Neural cell (in vitro differentiated cells): ENCODE measurements at regions not wholly inside any gene's neighbourhood (a gene's known extent, or its start where the extent isn't known, plus 50 kb on each side); places are given as distances from the start of the nearest gene placed in this dataset.

ENCODE experiments used
- H2AFZ ChIP-seq: fragments of 200-600, 300-800 bp; sonication (generic), shearing (Covaris generic); 2 replicates; pipeline ENCODE4 v1.6.0; 2014; ENCODE audit warnings: low read depth, mild to moderate bottlenecking, antibody characterized with exemption, low read length, moderate library complexity
- H3F3A ChIP-seq: fragments of 200-600 bp; shearing (Covaris generic); 2 replicates; pipeline ENCODE4 v1.6.1; 2016; ENCODE audit warnings: mild to moderate bottlenecking, moderate library complexity, mixed read lengths, antibody characterized with exemption, low read length; ENCODE audit not compliant: insufficient read depth, poor library complexity, severe bottlenecking
- H3K27ac ChIP-seq: fragments of 200-600, 300-800 bp; sonication (generic), shearing (Covaris generic); 2 replicates; pipeline ENCODE4 v1.5.1; 2014; ENCODE audit warnings: mild to moderate bottlenecking, low read length, moderate library complexity
- H3K27me3 ChIP-seq: fragments of 300-800, 200-600 bp; sonication (generic), shearing (Covaris generic); 2 replicates; pipeline ENCODE4 v1.6.0; 2014; ENCODE audit warnings: mild to moderate bottlenecking, low read depth, low read length, moderate library complexity; ENCODE audit not compliant: insufficient read depth
- H3K36me3 ChIP-seq: fragments of 300-800, 200-600 bp; sonication (generic), shearing (Covaris generic); 2 replicates; pipeline ENCODE4 v1.5.1; 2014; ENCODE audit warnings: mild to moderate bottlenecking, antibody characterized with exemption, low read length, moderate library complexity; ENCODE audit not compliant: insufficient read depth
- H3K4me2 ChIP-seq: fragments of 300-800, 200-600 bp; sonication (generic), shearing (Covaris generic); 2 replicates; pipeline ENCODE4 v1.6.0; 2014; ENCODE audit warnings: mild to moderate bottlenecking, low read length
- H3K4me3 ChIP-seq: fragments of 300-800, 200-600 bp; sonication (generic), shearing (Covaris generic); 2 replicates; pipeline ENCODE4 v1.5.1; 2014; ENCODE audit warnings: mild to moderate bottlenecking, low read length, moderate library complexity
- H3K79me2 ChIP-seq: fragments of 200-600 bp; shearing (Covaris generic); replicated peaks from 2 replicates; pipeline ENCODE4 v1.6.0; 2014; ENCODE audit warnings: mild to moderate bottlenecking, low read length, moderate library complexity; ENCODE audit not compliant: insufficient read depth
- H3K9ac ChIP-seq: fragments of 300-800, 200-600 bp; sonication (generic), shearing (Covaris generic); 2 replicates; pipeline ENCODE4 v1.6.1; 2016; ENCODE audit warnings: mild to moderate bottlenecking, low read length, mixed read lengths
- H3K9me2 ChIP-seq: fragments of 200-600 bp; shearing (Covaris generic); 2 replicates; pipeline ENCODE4 v1.6.1; 2016; ENCODE audit warnings: mild to moderate bottlenecking, low read length, mixed read lengths; ENCODE audit not compliant: insufficient read depth
- H3K9me3 ChIP-seq: fragments of 200-600, 300-800 bp; sonication (generic), shearing (Covaris generic); 2 replicates; pipeline ENCODE4 v1.6.1; 2016; ENCODE audit warnings: mild to moderate bottlenecking, mixed run types, low read length, moderate library complexity, mixed read lengths
- H4K20me1 ChIP-seq: fragments of 200-600 bp; shearing (Covaris generic); 2 replicates; pipeline ENCODE4 v1.6.1; 2016; ENCODE audit warnings: mild to moderate bottlenecking, mixed run types; ENCODE audit not compliant: insufficient read depth
- EP300 ChIP-seq: fragments of 450-650 bp; conservative IDR thresholded peaks from 2 replicates; pipeline ENCODE4 v1.6.1; 2014; ENCODE audit warnings: antibody characterized with exemption, mild to moderate bottlenecking, moderate library complexity; ENCODE audit not compliant: poor library complexity, severe bottlenecking
- EZH2 ChIP-seq: fragments of 200-600, 300-800 bp; shearing (Covaris generic), sonication (generic); IDR thresholded peaks from 2 replicates; pipeline ENCODE4 v1.6.1; 2014; ENCODE audit warnings: antibody characterized with exemption, low read length, borderline replicate concordance, mild to moderate bottlenecking; ENCODE audit not compliant: insufficient read depth, poor library complexity, severe bottlenecking
- MXI1 ChIP-seq: fragments of 450-650 bp; conservative IDR thresholded peaks from 2 replicates; pipeline ENCODE4 v1.6.1; 2014; ENCODE audit warnings: antibody characterized with exemption, mild to moderate bottlenecking; ENCODE audit not compliant: poor library complexity, severe bottlenecking
- POLR2AphosphoS5 ChIP-seq: IDR thresholded peaks from 2 replicates; pipeline ENCODE4 v1.6.1; 2012
- RAD21 ChIP-seq: fragments of 450-650 bp; conservative IDR thresholded peaks from 2 replicates; pipeline ENCODE4 v1.6.1; 2014; ENCODE audit warnings: antibody characterized with exemption, mild to moderate bottlenecking, moderate library complexity
- SMC3 ChIP-seq: fragments of 450-650 bp; conservative IDR thresholded peaks from 2 replicates; pipeline ENCODE4 v1.6.1; 2014; ENCODE audit warnings: antibody characterized with exemption, mild to moderate bottlenecking, moderate library complexity; ENCODE audit not compliant: poor library complexity
- TAF1 ChIP-seq: IDR thresholded peaks from 2 replicates; pipeline ENCODE4 v1.6.1; 2012; ENCODE audit warnings: low read depth
- TF ChIP-seq, protein P1 (sequence below): fragments of 450-650 bp; IDR thresholded peaks from 2 replicates; pipeline ENCODE4 v1.5.1; 2014; ENCODE audit warnings: antibody characterized with exemption, mild to moderate bottlenecking, moderate library complexity; ENCODE audit not compliant: poor library complexity, severe bottlenecking
- TF ChIP-seq, protein P2 (sequence below): IDR thresholded peaks from 2 replicates; pipeline ENCODE4 v1.6.1; 2012; ENCODE audit warnings: borderline replicate concordance

DNA sequence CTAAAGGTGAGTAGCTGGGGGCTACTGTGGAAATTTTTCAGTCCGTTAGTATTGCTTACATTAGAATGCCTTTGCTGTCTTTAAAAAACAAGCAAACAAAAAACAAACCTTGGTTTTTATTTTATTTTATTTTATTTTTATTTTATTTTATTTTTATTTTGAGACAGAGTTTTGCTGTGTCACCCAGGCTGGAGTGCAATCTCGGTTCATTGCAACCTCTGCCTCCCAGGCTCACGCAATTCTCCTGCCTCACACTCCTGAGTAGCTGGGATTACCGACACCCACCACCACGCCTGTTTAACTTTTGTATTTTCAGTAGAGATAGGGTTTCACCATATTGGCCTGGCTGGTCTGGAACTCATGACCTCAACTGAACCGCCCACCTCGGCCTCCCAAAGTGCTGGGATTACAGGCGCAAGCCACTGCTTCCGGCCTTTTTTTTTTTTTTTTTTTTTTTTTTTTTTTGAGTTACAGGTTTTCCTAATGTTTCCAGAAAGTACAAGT, 732.6 kb downstream of the KCNJ3 start:
- H2AFZ ChIP-seq = no peak overlapping the region
- H3K79me2 ChIP-seq = no peaks in the 10 kb centered on the region
- TF ChIP-seq RAD21 (no peak), EZH2 (no peak), SMC3 (no peak), EP300 (no peak), TAF1 (no peak)
- H3F3A ChIP-seq = no peaks in the 10 kb centered on the region
- no peaks in the 10 kb centered on the region for H4K20me1 ChIP-seq
- H3K27me3 ChIP-seq = no peaks in the 10 kb centered on the region
- no peaks in the 10 kb centered on the region for H3K9me2 ChIP-seq
- H3K36me3 ChIP-seq = no peaks in the 10 kb centered on the region
- H3K9ac ChIP-seq = no peak overlapping the region
- no peak overlapping the region for H3K27ac ChIP-seq
- H3K4me3 ChIP-seq = no peak overlapping the region
- H3K9me3 ChIP-seq = no peaks in the 10 kb centered on the region
- no peak overlapping the region for H3K4me2 ChIP-seq

DNA sequence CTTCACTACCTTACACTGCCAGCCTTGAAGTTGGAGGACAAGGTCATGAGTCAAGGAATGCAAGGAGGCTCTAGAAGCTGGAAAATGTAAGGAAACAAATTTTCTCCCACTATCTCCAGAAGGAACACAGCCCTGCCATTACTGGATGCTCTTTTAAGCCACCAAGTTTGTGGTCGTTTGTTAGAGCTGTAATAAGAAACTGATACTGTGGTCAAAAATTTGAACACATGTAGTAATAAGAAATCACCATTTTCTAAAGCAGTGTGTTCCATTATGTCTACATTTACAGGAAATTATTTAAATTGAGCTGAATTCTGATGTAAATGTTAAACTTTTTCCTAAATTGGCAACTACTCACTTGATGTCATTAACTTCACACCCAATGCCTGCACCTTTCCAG, 729.0 kb downstream of the KCNJ3 start:
- TF ChIP-seq, protein P1, sequence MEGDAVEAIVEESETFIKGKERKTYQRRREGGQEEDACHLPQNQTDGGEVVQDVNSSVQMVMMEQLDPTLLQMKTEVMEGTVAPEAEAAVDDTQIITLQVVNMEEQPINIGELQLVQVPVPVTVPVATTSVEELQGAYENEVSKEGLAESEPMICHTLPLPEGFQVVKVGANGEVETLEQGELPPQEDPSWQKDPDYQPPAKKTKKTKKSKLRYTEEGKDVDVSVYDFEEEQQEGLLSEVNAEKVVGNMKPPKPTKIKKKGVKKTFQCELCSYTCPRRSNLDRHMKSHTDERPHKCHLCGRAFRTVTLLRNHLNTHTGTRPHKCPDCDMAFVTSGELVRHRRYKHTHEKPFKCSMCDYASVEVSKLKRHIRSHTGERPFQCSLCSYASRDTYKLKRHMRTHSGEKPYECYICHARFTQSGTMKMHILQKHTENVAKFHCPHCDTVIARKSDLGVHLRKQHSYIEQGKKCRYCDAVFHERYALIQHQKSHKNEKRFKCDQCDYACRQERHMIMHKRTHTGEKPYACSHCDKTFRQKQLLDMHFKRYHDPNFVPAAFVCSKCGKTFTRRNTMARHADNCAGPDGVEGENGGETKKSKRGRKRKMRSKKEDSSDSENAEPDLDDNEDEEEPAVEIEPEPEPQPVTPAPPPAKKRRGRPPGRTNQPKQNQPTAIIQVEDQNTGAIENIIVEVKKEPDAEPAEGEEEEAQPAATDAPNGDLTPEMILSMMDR = no peak
- no peak for TF ChIP-seq RAD21
- no peak for TF ChIP-seq SMC3
- no peak for TF ChIP-seq EP300
- TF ChIP-seq EZH2 = no peak
- no peak for TF ChIP-seq TAF1
- TF ChIP-seq, protein P2, sequence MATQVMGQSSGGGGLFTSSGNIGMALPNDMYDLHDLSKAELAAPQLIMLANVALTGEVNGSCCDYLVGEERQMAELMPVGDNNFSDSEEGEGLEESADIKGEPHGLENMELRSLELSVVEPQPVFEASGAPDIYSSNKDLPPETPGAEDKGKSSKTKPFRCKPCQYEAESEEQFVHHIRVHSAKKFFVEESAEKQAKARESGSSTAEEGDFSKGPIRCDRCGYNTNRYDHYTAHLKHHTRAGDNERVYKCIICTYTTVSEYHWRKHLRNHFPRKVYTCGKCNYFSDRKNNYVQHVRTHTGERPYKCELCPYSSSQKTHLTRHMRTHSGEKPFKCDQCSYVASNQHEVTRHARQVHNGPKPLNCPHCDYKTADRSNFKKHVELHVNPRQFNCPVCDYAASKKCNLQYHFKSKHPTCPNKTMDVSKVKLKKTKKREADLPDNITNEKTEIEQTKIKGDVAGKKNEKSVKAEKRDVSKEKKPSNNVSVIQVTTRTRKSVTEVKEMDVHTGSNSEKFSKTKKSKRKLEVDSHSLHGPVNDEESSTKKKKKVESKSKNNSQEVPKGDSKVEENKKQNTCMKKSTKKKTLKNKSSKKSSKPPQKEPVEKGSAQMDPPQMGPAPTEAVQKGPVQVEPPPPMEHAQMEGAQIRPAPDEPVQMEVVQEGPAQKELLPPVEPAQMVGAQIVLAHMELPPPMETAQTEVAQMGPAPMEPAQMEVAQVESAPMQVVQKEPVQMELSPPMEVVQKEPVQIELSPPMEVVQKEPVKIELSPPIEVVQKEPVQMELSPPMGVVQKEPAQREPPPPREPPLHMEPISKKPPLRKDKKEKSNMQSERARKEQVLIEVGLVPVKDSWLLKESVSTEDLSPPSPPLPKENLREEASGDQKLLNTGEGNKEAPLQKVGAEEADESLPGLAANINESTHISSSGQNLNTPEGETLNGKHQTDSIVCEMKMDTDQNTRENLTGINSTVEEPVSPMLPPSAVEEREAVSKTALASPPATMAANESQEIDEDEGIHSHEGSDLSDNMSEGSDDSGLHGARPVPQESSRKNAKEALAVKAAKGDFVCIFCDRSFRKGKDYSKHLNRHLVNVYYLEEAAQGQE = no peak
- TF ChIP-seq MXI1 = no peak
- no peak for TF ChIP-seq POLR2AphosphoS5
- Histone ChIP-seq H3K27ac (no peak overlapping the region), H3K4me2 (no peak overlapping the region), H3K9ac (no peak overlapping the region), H3K27me3 (no peaks in the 10 kb centered on the region), H3K9me2 (no peaks in the 10 kb centered on the region), H3K9me3 (no peaks in the 10 kb centered on the region), H2AFZ (no peak overlapping the region), H3K4me3 (no peak overlapping the region), H4K20me1 (no peaks in the 10 kb centered on the region), H3K79me2 (no peaks in the 10 kb centered on the region), H3K36me3 (no peaks in the 10 kb centered on the region), H3F3A (no peaks in the 10 kb centered on the region)

DNA sequence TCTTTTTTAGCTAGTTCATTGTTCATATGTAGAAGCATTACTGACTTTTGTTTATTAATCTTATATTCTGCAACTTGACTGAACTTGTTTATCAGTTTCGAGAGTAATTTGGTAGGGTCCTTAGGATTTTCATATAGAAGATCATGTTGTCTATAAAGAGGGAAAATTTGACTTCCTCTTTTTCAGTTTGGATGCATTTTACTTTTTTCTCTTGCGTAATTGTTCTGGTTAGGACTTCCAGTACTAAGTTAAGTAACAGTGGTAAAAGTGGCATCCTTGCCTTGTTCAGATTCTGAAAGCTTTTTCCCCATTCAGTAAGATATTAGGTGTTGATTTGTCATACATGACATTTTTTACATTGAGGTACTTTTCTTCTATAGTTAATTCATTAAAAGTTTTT, 726.0 kb downstream of the KCNJ3 start:
- Histone ChIP-seq H3K4me3 (no peak overlapping the region), H3K36me3 (no peaks in the 10 kb centered on the region), H3K4me2 (no peak overlapping the region), H3K9me3 (no peaks in the 10 kb centered on the region), H3K27ac (no peak overlapping the region), H2AFZ (no peak overlapping the region), H3F3A (no peaks in the 10 kb centered on the region), H3K79me2 (no peaks in the 10 kb centered on the region), H4K20me1 (no peaks in the 10 kb centered on the region), H3K9me2 (no peaks in the 10 kb centered on the region), H3K27me3 (no peaks in the 10 kb centered on the region), H3K9ac (no peak overlapping the region)
- TF ChIP-seq EZH2 = no peak
- no peak for TF ChIP-seq RAD21
- TF ChIP-seq TAF1 = no peak
- no peak for TF ChIP-seq MXI1
